ENCODE measurements at regions not wholly inside any gene's neighbourhood (a gene's known extent, or its start where the extent isn't known, plus 50 kb on each side); places are given as distances from the start of the nearest gene placed in this dataset.
A peak's percentile ranks its signal among the peaks of the same experiment; 100 is the strongest.

- peaks cover 18% of the 10 kb centered on the region for H3K4me1 ChIP-seq
- ChIA-PET POLR2A (no interaction called here), CTCF (no interaction called here)
- no peak for TF ChIP-seq CTCF (IDR thresholded peaks at IDR 0.05; ENCODE audit: insufficient read depth in 1 of 2, low read depth in 1 of 2, low read length in 1 of 2, severe bottlenecking in 1 of 2, unreplicated experiment in 1 of 2)
- no peak overlapping the region for H3K27ac Mint-ChIP-seq (ENCODE audit: unreplicated experiment)
- H3K9me3 Mint-ChIP-seq (ENCODE audit: unreplicated experiment), result no peaks in the 10 kb centered on the region
- no peak for DNase-seq
- peaks cover 37% of the 10 kb centered on the region for H3K4me1 Mint-ChIP-seq (ENCODE audit: low read depth, unreplicated experiment)
- no TSS peak for BruUV-seq (replicated peaks)
- H3K4me3 ChIP-seq (ENCODE audit: low read depth, low read length), result no peak overlapping the region
- intact Hi-C loops (cut with micrococcal nuclease; ENCODE audit: unreplicated experiment), result loop anchor here (1.0 kb wide), 1 partner anchor 19 kb away; no protein-coding TSS in a partner anchor
- no peak overlapping the region for H3K4me3 Mint-ChIP-seq (ENCODE audit: unreplicated experiment)
- H3K27me3 ChIP-seq (replicated peaks; ENCODE audit: control insufficient read depth, insufficient read depth, low read length), result no peaks in the 10 kb centered on the region
- H3K9me3 ChIP-seq, result no peaks in the 10 kb centered on the region
- no peaks in the 10 kb centered on the region for H3K36me3 ChIP-seq (ENCODE audit: control insufficient read depth, insufficient read depth, low read length)
- peaks cover under 1% of the 10 kb centered on the region for H3K27me3 Mint-ChIP-seq (ENCODE audit: insufficient read depth, unreplicated experiment)
- H3K36me3 Mint-ChIP-seq (ENCODE audit: insufficient read depth, unreplicated experiment), result no peaks in the 10 kb centered on the region
These were observed 681.0 kb upstream of the KIF2B start for GRCh38 chr17:53141731-53142130.

GRCh38 chr17:53141280-53141679 is 681.4 kb upstream of the KIF2B start:
- ChIA-PET POLR2A (no interaction called here), CTCF (no interaction called here)
- Histone ChIP-seq H3K9me3 (no peaks in the 10 kb centered on the region), H3K4me3 (ENCODE audit: low read depth, low read length) (no peak overlapping the region), H3K4me1 (peaks cover 18% of the 10 kb centered on the region), H3K36me3 (ENCODE audit: control insufficient read depth, insufficient read depth, low read length) (no peaks in the 10 kb centered on the region), H3K27me3 (replicated peaks; ENCODE audit: control insufficient read depth, insufficient read depth, low read length) (no peaks in the 10 kb centered on the region)
- no TSS peak for BruUV-seq (replicated peaks)
- intact Hi-C loops (cut with micrococcal nuclease; ENCODE audit: unreplicated experiment), result loop anchor here (1.0 kb wide), 1 partner anchor 19 kb away; no protein-coding TSS in a partner anchor
- peaks cover 37% of the 10 kb centered on the region for H3K4me1 Mint-ChIP-seq (ENCODE audit: low read depth, unreplicated experiment)
- peaks cover 2% of the 10 kb centered on the region for H3K27me3 Mint-ChIP-seq (ENCODE audit: insufficient read depth, unreplicated experiment)
- H3K36me3 Mint-ChIP-seq (ENCODE audit: insufficient read depth, unreplicated experiment), result no peaks in the 10 kb centered on the region
- H3K4me3 Mint-ChIP-seq (ENCODE audit: unreplicated experiment), result no peak overlapping the region
- DNase-seq, result peak in 1 of 2 experiments; percentile 6
- no peak for TF ChIP-seq CTCF (IDR thresholded peaks at IDR 0.05; ENCODE audit: insufficient read depth in 1 of 2, low read depth in 1 of 2, low read length in 1 of 2, severe bottlenecking in 1 of 2, unreplicated experiment in 1 of 2)
- no peaks in the 10 kb centered on the region for H3K9me3 Mint-ChIP-seq (ENCODE audit: unreplicated experiment)
- no peak overlapping the region for H3K27ac Mint-ChIP-seq (ENCODE audit: unreplicated experiment)

- no peaks in the 10 kb centered on the region for H3K36me3 ChIP-seq (ENCODE audit: control insufficient read depth, insufficient read depth, low read length)
- no peaks in the 10 kb centered on the region for H3K27me3 ChIP-seq (replicated peaks; ENCODE audit: control insufficient read depth, insufficient read depth, low read length)
- ChIA-PET CTCF (no interaction called here), POLR2A (no interaction called here)
- no peak overlapping the region for H3K27ac Mint-ChIP-seq (ENCODE audit: unreplicated experiment)
- no TSS peak for BruUV-seq (replicated peaks)
- intact Hi-C loops (cut with micrococcal nuclease; ENCODE audit: unreplicated experiment), result no loop called here
- H3K4me3 Mint-ChIP-seq (ENCODE audit: unreplicated experiment), result no peak overlapping the region
- no peaks in the 10 kb centered on the region for H3K9me3 ChIP-seq
- no peak overlapping the region for H3K4me3 ChIP-seq (ENCODE audit: low read depth, low read length)
- no peaks in the 10 kb centered on the region for H3K9me3 Mint-ChIP-seq (ENCODE audit: unreplicated experiment)
- no peak for DNase-seq
- TF ChIP-seq CTCF (IDR thresholded peaks at IDR 0.05; ENCODE audit: insufficient read depth in 1 of 2, low read depth in 1 of 2, low read length in 1 of 2, severe bottlenecking in 1 of 2, unreplicated experiment in 1 of 2), result no peak
- H3K4me1 ChIP-seq, result peaks cover 18% of the 10 kb centered on the region
- peaks cover 27% of the 10 kb centered on the region for H3K4me1 Mint-ChIP-seq (ENCODE audit: low read depth, unreplicated experiment)
- H3K27me3 Mint-ChIP-seq (ENCODE audit: insufficient read depth, unreplicated experiment), result peaks cover 2% of the 10 kb centered on the region
- H3K36me3 Mint-ChIP-seq (ENCODE audit: insufficient read depth, unreplicated experiment), result no peaks in the 10 kb centered on the region
These were observed 684.9 kb upstream of the KIF2B start for GRCh38 chr17:53137869-53138268.

Measured in Caco-2 (cell line).